GM13977 (cell line): ENCODE measurements at regions not wholly inside any gene's neighbourhood (a gene's known extent, or its start where the extent isn't known, plus 50 kb on each side); places are given as distances from the start of the nearest gene placed in this dataset.
"Not testable (repeated sequence)": the region's sequence is repeated elsewhere in the genome, so short reads cannot be mapped to it uniquely, and the experiment has no call there.

Experiments
- DNase-seq: peaks from one replicate; pipeline ENCODE4 v3.0.0; 2012; ENCODE audit warnings: low spot score
- in situ Hi-C: fragments of 300-500 bp; cut with MboI; formaldehyde crosslinking; loops from one replicate; pipeline ENCODE4 v1.12.0; 2022; ENCODE audit warnings: low sequenced_read_pairs, low pct_unique_long_range_greater_than_20kb, mixed read lengths, inconsistent platforms; ENCODE audit not compliant: unreplicated experiment
- TF ChIP-seq, protein P1 (sequence below): IDR thresholded peaks from 2 replicates; pipeline ENCODE4 v1.5.1; 2012; ENCODE audit warnings: mild to moderate bottlenecking, control low read depth; ENCODE audit not compliant: insufficient read depth; ENCODE audit errors: extremely low read depth, missing control alignments

DNA sequence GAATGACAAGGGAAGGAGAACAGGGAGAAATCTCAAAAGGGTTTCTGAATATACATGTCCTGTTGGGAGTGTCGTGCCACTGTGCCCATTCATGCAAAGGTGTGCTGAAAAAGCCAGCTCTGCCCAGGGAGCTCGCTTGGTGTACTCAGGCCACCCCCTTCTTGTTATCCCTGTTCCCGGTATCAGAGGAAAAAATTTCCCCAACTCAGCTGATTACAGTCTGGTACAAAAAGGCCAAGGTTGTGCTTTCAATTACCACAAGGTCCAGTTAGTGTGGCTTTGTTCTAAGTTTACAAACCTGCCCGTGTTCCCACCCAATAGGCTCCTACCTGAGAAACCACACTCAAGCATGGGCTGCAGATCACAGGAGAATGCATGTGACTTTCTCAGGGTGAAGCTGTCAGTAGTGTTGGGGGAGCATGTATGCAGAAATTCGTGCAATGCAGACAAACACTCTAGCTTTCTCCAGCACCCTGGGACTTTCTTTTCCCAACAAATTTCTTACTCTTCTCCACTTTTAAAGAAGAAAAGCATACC lies 648.5 kb downstream of the NR2F2 start:
- no peak for DNase-seq
- in situ Hi-C loops = no loop called here
- TF ChIP-seq, protein P1, sequence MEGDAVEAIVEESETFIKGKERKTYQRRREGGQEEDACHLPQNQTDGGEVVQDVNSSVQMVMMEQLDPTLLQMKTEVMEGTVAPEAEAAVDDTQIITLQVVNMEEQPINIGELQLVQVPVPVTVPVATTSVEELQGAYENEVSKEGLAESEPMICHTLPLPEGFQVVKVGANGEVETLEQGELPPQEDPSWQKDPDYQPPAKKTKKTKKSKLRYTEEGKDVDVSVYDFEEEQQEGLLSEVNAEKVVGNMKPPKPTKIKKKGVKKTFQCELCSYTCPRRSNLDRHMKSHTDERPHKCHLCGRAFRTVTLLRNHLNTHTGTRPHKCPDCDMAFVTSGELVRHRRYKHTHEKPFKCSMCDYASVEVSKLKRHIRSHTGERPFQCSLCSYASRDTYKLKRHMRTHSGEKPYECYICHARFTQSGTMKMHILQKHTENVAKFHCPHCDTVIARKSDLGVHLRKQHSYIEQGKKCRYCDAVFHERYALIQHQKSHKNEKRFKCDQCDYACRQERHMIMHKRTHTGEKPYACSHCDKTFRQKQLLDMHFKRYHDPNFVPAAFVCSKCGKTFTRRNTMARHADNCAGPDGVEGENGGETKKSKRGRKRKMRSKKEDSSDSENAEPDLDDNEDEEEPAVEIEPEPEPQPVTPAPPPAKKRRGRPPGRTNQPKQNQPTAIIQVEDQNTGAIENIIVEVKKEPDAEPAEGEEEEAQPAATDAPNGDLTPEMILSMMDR = no peak

DNA sequence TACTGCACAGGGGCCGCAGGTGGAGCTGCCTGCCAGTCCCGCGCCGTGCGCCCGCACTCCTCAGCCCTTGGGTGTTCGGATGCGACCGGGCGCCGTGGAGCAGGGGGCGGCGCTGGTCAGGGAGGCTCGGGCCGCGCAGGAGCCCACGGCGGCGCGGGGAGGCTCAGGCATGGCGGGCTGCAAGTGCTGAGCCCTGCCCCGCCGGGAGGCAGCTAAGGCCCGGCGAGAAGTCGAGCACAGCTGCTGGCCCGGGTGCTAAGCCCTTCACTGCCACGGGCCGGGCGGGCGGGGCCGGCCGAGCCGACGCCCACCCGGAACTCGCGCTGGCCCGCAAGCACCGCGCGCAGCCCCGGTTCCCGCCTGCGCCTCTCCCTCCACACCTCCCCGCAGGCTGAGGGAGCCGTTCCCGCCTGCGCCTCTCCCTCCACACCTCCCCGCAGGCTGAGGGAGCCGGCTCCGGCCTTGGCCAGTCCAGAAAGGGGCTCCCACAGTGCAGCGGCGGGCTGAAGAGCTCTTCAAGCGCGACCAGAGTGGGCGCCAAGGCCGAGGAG lies 653.7 kb downstream of the NR2F2 start:
- DNase-seq, in situ Hi-C loops: not testable (repeated sequence)

DNA sequence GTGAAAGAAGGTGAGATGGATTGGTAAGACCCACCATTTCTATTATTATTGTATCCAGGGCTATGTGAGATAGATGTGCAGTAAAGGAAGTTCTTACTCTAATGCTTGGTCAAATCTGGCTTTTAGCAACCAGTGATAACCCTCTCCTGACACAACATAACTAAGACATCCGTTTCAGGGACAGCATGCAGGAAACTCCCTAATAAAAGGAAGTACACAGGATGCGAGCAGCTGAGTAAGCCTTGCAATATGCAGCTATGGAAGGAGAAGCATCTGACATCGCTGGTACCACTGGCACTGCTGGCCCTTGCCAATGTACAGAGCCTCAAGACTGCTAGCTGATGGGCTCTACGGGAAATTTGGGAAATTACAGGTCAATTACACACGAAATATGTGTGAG lies 662.3 kb downstream of the NR2F2 start:
- TF ChIP-seq, protein P1 = no peak
- DNase-seq = no peak
- in situ Hi-C loops = no loop called here

DNA sequence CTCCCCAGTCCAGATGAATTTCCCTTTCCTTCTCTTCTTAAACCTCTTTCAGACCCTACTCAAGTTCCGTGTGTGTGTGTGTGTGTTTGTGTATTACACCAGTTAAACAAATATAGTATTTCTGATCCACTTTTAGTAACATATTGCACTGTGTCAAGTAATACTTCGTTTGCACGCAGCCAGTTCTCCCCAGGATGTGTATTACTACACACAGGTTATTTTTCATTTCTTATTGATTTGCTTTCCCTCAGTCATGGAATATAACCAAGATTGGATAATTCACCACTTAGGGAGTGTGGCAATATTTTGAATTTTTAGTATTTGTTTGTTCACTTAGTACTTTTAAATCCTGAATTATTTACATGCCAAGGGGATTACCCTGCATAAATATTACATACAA lies 667.0 kb downstream of the NR2F2 start:
- in situ Hi-C loops = no loop called here
- TF ChIP-seq, protein P1 = no peak
- DNase-seq = no peak

DNA sequence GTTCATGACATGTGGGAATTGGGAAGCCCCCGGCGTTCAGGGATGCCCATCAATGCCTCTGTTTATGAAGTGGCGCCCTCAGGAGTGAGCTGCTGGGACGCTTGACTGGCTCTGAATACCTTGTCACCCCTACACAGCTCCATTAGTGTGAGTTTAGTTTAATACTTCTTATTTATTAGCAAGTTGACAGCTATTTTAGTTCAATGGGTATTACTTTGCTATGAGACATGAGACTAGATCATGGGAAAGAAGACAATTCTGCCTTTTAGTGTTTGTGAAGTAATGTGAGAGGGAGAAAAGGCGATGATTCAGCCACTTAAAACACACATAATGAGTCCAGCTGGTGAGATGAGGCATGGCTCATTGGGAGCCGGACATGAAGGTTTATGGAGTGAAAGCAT lies 678.5 kb downstream of the NR2F2 start:
- in situ Hi-C loops = no loop called here
- DNase-seq = no peak
- TF ChIP-seq, protein P1 = no peak

DNA sequence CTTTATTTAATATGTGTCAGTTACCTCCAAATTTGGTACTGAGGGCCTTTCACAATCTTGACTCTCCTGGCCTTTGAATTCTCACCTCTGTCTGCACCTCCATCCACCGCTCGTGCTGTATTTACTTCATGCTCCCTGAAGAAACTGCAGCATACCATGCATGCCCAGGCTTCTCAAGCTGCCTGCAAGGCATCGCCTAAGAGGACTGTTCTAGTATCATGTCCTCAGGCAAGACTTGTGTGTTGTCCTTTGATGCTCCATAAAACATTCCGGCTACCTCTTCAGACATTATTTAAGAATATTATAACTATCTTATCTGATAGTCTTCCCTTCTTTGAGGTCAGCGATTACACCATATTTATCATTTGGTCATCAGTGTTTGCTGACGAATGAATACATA lies 682.5 kb downstream of the NR2F2 start:
- TF ChIP-seq, protein P1 = no peak
- no peak for DNase-seq
- in situ Hi-C loops = no loop called here

DNA sequence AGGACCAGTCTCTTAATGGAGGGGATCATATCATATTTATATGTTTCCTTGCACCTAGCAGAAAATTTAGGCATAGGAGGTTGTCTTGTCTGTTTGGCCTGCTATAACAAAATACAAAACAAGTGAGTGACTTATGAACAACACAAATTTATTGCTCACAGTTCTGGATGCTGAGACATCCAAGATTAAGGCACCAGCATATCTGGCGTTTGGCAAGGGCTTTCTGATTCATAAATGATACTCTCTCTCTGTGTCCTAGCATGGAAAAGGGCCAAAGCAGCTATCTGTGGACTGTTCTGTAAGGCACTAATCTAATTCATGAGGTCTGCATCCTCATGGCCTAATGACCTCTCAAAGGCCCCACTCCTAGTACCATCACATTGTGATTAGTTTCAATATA lies 683.0 kb downstream of the NR2F2 start:
- TF ChIP-seq, protein P1 = no peak
- DNase-seq = no peak
- in situ Hi-C loops = no loop called here
